Liver (tissue), 8 donors: ENCODE measurements at regions not wholly inside any gene's neighbourhood (a gene's known extent, or its start where the extent isn't known, plus 50 kb on each side); places are given as distances from the start of the nearest gene placed in this dataset.

Source experiments
- DNase-seq: peaks from one replicate; pipeline ENCODE4 v3.0.0-alpha.2; 2017; ENCODE audit warnings: low spot score
- H3K27ac ChIP-seq, 2 donors: one replicate each; pipeline ENCODE4 v1.7.0; 2013; ENCODE audit warnings: inconsistent platforms in 2 of 2, low read length in 2 of 2, control low read depth in 1 of 2, low read depth in 1 of 2, mild to moderate bottlenecking in 1 of 2
- H3K27me3 ChIP-seq, 4 donors: one replicate each; pipeline versions ENCODE4 v1.6.1 to v1.7.0; 2013; ENCODE audit warnings: low read length in 3 of 4, inconsistent platforms in 1 of 4, mild to moderate bottlenecking in 1 of 4, moderate library complexity in 1 of 4; ENCODE audit not compliant: control insufficient read depth in 4 of 4, insufficient read depth in 4 of 4
- H3K36me3 ChIP-seq, 4 donors: one replicate each; pipeline versions ENCODE4 v1.6.1 to v1.7.0; 2013; ENCODE audit warnings: low read length in 3 of 4, mild to moderate bottlenecking in 3 of 4, low read depth in 1 of 4, moderate library complexity in 1 of 4; ENCODE audit not compliant: control insufficient read depth in 4 of 4, insufficient read depth in 3 of 4
- H3K4me1 ChIP-seq, 4 donors: one replicate each; pipeline versions ENCODE4 v1.6.1 to v1.7.0; 2013; ENCODE audit warnings: low read length in 3 of 4, mild to moderate bottlenecking in 3 of 4, moderate library complexity in 1 of 4; ENCODE audit not compliant: control insufficient read depth in 4 of 4, insufficient read depth in 4 of 4
- H3K4me3 ChIP-seq, 3 donors: one replicate each; pipeline versions ENCODE4 v1.6.1 to v1.7.0; 2013; ENCODE audit warnings: low read length in 3 of 3, control low read depth in 1 of 3, low read depth in 1 of 3, mild to moderate bottlenecking in 1 of 3
- H3K9ac ChIP-seq, 2 donors: one replicate each; pipeline ENCODE4 v1.7.0; 2013; ENCODE audit warnings: low read length in 2 of 2, mild to moderate bottlenecking in 2 of 2, moderate library complexity in 2 of 2, control low read depth in 1 of 2, low read depth in 1 of 2
- H3K9me3 ChIP-seq, 4 donors: one replicate each; pipeline versions ENCODE4 v1.6.1 to v1.7.0; 2013; ENCODE audit warnings: low read length in 3 of 4; ENCODE audit not compliant: control insufficient read depth in 4 of 4
- EGR1 ChIP-seq, 2 donors: IDR thresholded peaks; 2 replicates each; pipeline ENCODE4 v1.6.1; 2016 to 2018; ENCODE audit warnings: antibody characterized with exemption in 2 of 2, low read depth in 2 of 2
- FOXA1 ChIP-seq: IDR thresholded peaks from 2 replicates; pipeline ENCODE4 v1.6.1; 2016; ENCODE audit warnings: antibody characterized with exemption
- GABPA ChIP-seq, 2 donors: IDR thresholded peaks in 1 of 2; conservative IDR thresholded peaks in 1 of 2; 2 replicates each; pipeline ENCODE4 v1.6.1; 2016; ENCODE audit warnings: antibody characterized with exemption in 2 of 2, mild to moderate bottlenecking in 1 of 2, moderate library complexity in 1 of 2
- HNF4A ChIP-seq, 2 donors: conservative IDR thresholded peaks; 2 replicates each; pipeline ENCODE4 v1.6.1; 2016; ENCODE audit warnings: antibody characterized with exemption in 2 of 2, mild to moderate bottlenecking in 2 of 2
- HNF4G ChIP-seq: IDR thresholded peaks from 2 replicates; pipeline ENCODE4 v1.6.1; 2016; ENCODE audit warnings: antibody characterized with exemption
- JUND ChIP-seq, 2 donors: IDR thresholded peaks; 2 replicates each; pipeline ENCODE4 v1.6.1; 2016; ENCODE audit warnings: antibody characterized with exemption in 2 of 2
- NR2F2 ChIP-seq: IDR thresholded peaks from 2 replicates; pipeline ENCODE4 v1.6.1; 2016; ENCODE audit warnings: antibody characterized with exemption
- RAD21 ChIP-seq, 2 donors: IDR thresholded peaks; 2 replicates each; pipeline ENCODE4 v1.6.1; 2016; ENCODE audit warnings: antibody characterized with exemption in 2 of 2, mild to moderate bottlenecking in 2 of 2
- SP1 ChIP-seq: IDR thresholded peaks from 2 replicates; pipeline ENCODE4 v1.6.1; 2018; ENCODE audit warnings: antibody characterized with exemption, mild to moderate bottlenecking
- YY1 ChIP-seq: IDR thresholded peaks from 2 replicates; pipeline ENCODE4 v1.6.1; 2016; ENCODE audit warnings: antibody characterized with exemption, mild to moderate bottlenecking
- WGBS: extraction: QIAGEN DNeasy Blood & Tissue Kit; methylation state at CpG from one replicate; pipeline ENCODE4 v1.1.7; 2013; 5-methylcytosine and 5-hydroxymethylcytosine counted together
- TF ChIP-seq, protein P1 (sequence below): IDR thresholded peaks from 2 replicates; pipeline ENCODE4 v1.6.1; 2016; ENCODE audit warnings: antibody characterized with exemption
- TF ChIP-seq, protein P2 (sequence below): IDR thresholded peaks from 2 replicates; pipeline ENCODE4 v1.6.1; 2016; ENCODE audit warnings: antibody characterized with exemption
- TF ChIP-seq, protein P3 (sequence below): fragments of 150-350 bp; IDR thresholded peaks from 2 replicates; pipeline ENCODE4 v1.5.1; 2017; ENCODE audit warnings: improper control_type of control experiment, low read depth, low read length; ENCODE audit not compliant: missing input control
- TF ChIP-seq, protein P4 (sequence below): IDR thresholded peaks from 2 replicates; pipeline ENCODE4 v1.6.1; 2016; ENCODE audit warnings: antibody characterized with exemption, mild to moderate bottlenecking
- donor health status: healthy.
- donor health status: healthy.
- donor health status: healthy.
- donor health status: healthy.
- donor health status: healthy.

DNA sequence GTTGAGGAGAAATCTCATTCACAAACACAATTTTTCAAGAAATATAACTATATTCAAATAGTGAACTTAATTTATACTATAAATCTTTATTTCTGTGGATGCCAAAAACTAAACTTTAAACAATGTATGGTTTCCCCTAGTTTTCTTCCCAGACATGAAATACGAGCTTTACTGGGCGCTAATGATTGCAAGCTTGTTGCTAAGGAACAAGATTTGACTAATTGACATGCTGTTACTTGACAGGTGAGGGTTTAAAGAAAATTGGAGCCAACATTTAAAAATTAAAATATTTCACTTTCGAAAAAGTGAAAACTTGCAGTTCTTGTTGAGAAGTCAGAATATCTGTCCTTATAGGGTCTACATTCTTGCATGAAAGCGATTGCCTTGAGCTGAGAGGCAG lies 381.0 kb downstream of the MEIS1 start:
- Histone ChIP-seq H3K9me3 (peaks cover 0 to 3% (median 1%) of the 10 kb centered on the region in 4 donors), H3K9ac (no peak overlapping the region), H3K27me3 (peaks cover 0 to 2% (median 0%) of the 10 kb centered on the region in 4 donors), H3K27ac (no peak overlapping the region), H3K4me3 (no peak overlapping the region), H3K36me3 (no peaks in the 10 kb centered on the region), H3K4me1 (no peaks in the 10 kb centered on the region)
- no peak for DNase-seq
- WGBS: 81% methylated on average over 4 of the region's 4 CpGs
- TF ChIP-seq, protein P1, sequence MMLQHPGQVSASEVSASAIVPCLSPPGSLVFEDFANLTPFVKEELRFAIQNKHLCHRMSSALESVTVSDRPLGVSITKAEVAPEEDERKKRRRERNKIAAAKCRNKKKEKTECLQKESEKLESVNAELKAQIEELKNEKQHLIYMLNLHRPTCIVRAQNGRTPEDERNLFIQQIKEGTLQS: no peak
- TF ChIP-seq, protein P2, sequence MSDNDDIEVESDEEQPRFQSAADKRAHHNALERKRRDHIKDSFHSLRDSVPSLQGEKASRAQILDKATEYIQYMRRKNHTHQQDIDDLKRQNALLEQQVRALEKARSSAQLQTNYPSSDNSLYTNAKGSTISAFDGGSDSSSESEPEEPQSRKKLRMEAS: no peak

DNA sequence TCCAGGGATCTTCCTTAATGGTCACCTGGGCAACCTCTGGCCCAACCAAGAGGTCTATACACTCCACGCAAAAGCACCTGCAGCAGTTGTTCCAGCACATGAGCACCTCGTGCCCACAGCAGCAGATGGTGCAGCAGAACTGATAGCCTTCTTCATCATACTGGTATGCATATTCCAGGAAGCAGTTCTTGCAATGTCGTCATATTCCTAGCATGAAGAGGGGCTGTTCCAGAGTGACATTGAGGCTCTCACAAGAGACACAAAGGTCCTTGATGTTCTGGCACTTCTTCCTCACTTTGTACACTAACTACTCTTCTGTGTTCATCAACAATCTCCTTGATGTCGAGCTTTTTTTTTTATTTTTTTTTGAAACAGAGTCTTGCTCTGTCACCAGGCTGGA lies 386.2 kb downstream of the MEIS1 start:
- Histone ChIP-seq H3K27me3 (peaks cover 0 to 5% (median 0%) of the 10 kb centered on the region in 4 donors), H3K4me3 (no peak overlapping the region), H3K9me3 (peaks cover 0 to 3% (median 1%) of the 10 kb centered on the region in 4 donors), H3K27ac (no peak overlapping the region), H3K9ac (no peak overlapping the region), H3K36me3 (no peaks in the 10 kb centered on the region), H3K4me1 (no peaks in the 10 kb centered on the region)
- TF ChIP-seq, protein P2: no peak
- no peak for TF ChIP-seq FOXA1
- no peak for TF ChIP-seq YY1
- no peak for TF ChIP-seq RAD21 (IDR thresholded peaks at IDR 0.05)
- no peak for TF ChIP-seq HNF4G
- TF ChIP-seq JUND (IDR thresholded peaks at IDR 0.05): no peak
- no peak for DNase-seq
- WGBS: 83% methylated on average over 4 of the region's 4 CpGs

DNA sequence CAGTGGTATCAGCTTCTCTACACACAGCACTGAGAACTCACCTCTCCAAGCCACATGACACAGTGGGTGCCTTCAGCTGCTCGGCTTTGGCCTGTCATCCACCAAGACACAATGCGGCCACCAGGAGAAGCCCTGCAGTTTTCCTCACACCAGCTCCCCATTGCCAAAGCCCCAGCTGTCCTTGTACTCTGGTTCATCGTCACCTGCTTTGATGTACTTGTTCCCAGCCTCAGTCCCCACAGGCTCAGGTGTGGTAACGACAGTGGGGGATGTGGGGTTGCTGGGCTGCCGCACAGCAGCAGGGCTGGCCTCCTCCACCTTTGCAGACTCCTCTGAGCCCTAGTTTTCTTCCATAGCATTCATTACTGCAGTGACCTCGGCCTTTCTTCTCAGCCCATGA lies 387.3 kb downstream of the MEIS1 start:
- Histone ChIP-seq H3K36me3 (no peaks in the 10 kb centered on the region), H3K4me3 (no peak overlapping the region), H3K27me3 (peaks cover 0 to 3% (median 0%) of the 10 kb centered on the region in 4 donors), H3K4me1 (no peaks in the 10 kb centered on the region), H3K9ac (no peak overlapping the region), H3K27ac (no peak overlapping the region), H3K9me3 (peaks cover 0 to 3% (median 1%) of the 10 kb centered on the region in 4 donors)
- 85% methylated on average over 6 of the region's 6 CpGs for WGBS
- TF ChIP-seq SP1 (no peak), HNF4A (conservative IDR thresholded peaks at IDR 0.05) (no peak), RAD21 (IDR thresholded peaks at IDR 0.05) (no peak), YY1 (no peak), NR2F2 (no peak), GABPA (IDR thresholded peaks at IDR 0.05 in 1 of 2, conservative IDR thresholded peaks at IDR 0.05 in 1 of 2) (no peak), JUND (IDR thresholded peaks at IDR 0.05) (no peak), FOXA1 (no peak), EGR1 (IDR thresholded peaks at IDR 0.05; ENCODE audit: low read depth in 2 of 2) (no peak)
- TF ChIP-seq, protein P3, sequence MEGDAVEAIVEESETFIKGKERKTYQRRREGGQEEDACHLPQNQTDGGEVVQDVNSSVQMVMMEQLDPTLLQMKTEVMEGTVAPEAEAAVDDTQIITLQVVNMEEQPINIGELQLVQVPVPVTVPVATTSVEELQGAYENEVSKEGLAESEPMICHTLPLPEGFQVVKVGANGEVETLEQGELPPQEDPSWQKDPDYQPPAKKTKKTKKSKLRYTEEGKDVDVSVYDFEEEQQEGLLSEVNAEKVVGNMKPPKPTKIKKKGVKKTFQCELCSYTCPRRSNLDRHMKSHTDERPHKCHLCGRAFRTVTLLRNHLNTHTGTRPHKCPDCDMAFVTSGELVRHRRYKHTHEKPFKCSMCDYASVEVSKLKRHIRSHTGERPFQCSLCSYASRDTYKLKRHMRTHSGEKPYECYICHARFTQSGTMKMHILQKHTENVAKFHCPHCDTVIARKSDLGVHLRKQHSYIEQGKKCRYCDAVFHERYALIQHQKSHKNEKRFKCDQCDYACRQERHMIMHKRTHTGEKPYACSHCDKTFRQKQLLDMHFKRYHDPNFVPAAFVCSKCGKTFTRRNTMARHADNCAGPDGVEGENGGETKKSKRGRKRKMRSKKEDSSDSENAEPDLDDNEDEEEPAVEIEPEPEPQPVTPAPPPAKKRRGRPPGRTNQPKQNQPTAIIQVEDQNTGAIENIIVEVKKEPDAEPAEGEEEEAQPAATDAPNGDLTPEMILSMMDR: no peak
- TF ChIP-seq, protein P4, sequence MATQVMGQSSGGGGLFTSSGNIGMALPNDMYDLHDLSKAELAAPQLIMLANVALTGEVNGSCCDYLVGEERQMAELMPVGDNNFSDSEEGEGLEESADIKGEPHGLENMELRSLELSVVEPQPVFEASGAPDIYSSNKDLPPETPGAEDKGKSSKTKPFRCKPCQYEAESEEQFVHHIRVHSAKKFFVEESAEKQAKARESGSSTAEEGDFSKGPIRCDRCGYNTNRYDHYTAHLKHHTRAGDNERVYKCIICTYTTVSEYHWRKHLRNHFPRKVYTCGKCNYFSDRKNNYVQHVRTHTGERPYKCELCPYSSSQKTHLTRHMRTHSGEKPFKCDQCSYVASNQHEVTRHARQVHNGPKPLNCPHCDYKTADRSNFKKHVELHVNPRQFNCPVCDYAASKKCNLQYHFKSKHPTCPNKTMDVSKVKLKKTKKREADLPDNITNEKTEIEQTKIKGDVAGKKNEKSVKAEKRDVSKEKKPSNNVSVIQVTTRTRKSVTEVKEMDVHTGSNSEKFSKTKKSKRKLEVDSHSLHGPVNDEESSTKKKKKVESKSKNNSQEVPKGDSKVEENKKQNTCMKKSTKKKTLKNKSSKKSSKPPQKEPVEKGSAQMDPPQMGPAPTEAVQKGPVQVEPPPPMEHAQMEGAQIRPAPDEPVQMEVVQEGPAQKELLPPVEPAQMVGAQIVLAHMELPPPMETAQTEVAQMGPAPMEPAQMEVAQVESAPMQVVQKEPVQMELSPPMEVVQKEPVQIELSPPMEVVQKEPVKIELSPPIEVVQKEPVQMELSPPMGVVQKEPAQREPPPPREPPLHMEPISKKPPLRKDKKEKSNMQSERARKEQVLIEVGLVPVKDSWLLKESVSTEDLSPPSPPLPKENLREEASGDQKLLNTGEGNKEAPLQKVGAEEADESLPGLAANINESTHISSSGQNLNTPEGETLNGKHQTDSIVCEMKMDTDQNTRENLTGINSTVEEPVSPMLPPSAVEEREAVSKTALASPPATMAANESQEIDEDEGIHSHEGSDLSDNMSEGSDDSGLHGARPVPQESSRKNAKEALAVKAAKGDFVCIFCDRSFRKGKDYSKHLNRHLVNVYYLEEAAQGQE: no peak
- TF ChIP-seq, protein P2: no peak
- DNase-seq: no peak
